Peyer's patch (tissue), 4 donors: ENCODE measurements at regions not wholly inside any gene's neighbourhood (a gene's known extent, or its start where the extent isn't known, plus 50 kb on each side); places are given as distances from the start of the nearest gene placed in this dataset.
"Not testable (repeated sequence)": the region's sequence is repeated elsewhere in the genome, so short reads cannot be mapped to it uniquely, and the experiment has no call there.

Experiments used
- DNase-seq, 3 donors: peaks; one replicate each; pipeline ENCODE4 v3.0.0-alpha.2; 2017 to 2019
- H3K27ac ChIP-seq, 4 donors: fragments of 200-600 bp; sonication (generic); one replicate each; pipeline ENCODE4 v1.5.1; 2016 to 2019
- H3K27me3 ChIP-seq, 2 donors: fragments of 200-600 bp; sonication (generic); one replicate each; pipeline ENCODE4 v1.5.1; 2019
- H3K36me3 ChIP-seq, 3 donors: fragments of 200-600 bp; sonication (generic); one replicate each; pipeline ENCODE4 v1.5.1; 2016 to 2019
- H3K4me1 ChIP-seq, 4 donors: fragments of 200-600 bp; sonication (generic); one replicate each; pipeline ENCODE4 v1.5.1; 2016 to 2019
- H3K4me3 ChIP-seq, 4 donors: fragments of 200-600 bp; sonication (generic); 1 replicate in 3 of 4; 2 replicates in 1 of 4; pipeline ENCODE4 v1.5.1; 2016 to 2019; ENCODE audit warnings: mild to moderate bottlenecking in 1 of 4
- H3K9me3 ChIP-seq, 4 donors: fragments of 200-600 bp; sonication (generic); one replicate each; pipeline ENCODE4 v1.5.1; 2016 to 2019; ENCODE audit warnings: mild to moderate bottlenecking in 1 of 4
- CTCF ChIP-seq, 6 experiments: fragments of 450-650 bp in 4 of 6; fragments of 200-600 bp in 2 of 6; sonication (generic) in 1 of 6; IDR thresholded peaks; one replicate each; pipeline ENCODE4 v1.5.1; 2017 to 2019; ENCODE audit warnings: antibody characterized with exemption in 6 of 6, mild to moderate bottlenecking in 3 of 6, moderate library complexity in 1 of 6
- POLR2A ChIP-seq, 2 donors: fragments of 450-650 bp; IDR thresholded peaks; one replicate each; pipeline ENCODE4 v1.5.1; 2017; ENCODE audit warnings: antibody characterized with exemption in 2 of 2, mild to moderate bottlenecking in 2 of 2, moderate library complexity in 2 of 2

DNA sequence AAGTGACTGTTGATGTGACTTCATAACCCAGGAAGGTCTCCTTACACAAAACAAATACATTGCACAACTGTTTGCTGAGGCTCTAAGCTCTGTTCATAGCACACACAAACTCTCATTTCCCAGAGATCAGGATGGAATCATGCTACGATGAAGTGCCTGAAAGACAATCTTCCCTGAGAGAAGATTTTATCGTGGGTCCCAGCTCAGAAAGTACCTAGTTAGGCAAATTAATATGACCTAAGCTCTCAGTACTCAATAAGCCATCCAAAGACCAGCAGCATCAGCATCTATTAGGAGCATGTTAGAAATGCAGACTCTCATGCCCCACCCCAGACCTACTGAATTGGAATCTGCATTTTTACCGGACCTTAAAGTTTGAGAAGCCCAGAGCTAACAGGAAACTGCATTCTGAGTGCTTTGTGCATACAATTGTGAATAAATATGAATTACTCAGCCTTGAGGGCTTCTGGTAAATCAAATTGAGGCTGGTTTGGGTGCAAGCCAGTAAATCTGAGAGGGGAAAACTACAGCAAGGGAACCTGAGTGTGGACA is 161.5 kb upstream of the C2CD4B start:
- no peak for TF ChIP-seq POLR2A (IDR thresholded peaks at IDR 0.05)
- no peak for TF ChIP-seq CTCF (IDR thresholded peaks at IDR 0.05)
- DNase-seq: no peak
- no peak overlapping the region for H3K27ac ChIP-seq

DNA sequence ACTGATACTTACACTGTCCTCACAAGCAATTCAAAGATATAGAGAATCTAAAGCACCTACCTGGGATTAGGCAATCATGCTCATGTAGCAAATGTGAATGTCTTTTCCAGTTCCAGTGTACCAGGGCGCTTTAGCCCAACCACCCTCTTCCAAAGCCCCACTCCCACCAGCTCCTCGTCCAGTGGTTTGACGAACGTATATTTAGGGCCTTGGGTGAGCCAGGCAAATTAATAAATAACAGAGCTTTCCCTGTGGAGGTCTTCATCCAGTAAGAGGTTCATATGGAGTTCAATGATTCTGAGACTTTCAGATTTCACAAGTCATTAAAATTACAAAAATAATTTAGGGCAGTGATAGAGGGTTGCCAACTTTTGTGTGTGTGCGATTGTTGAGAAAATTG is 162.3 kb upstream of the C2CD4B start:
- Histone ChIP-seq H3K27ac (no peak overlapping the region), H3K4me1 (no peaks in the 10 kb centered on the region), H3K4me3 (no peak overlapping the region), H3K9me3 (no peaks in the 10 kb centered on the region), H3K27me3 (no peaks in the 10 kb centered on the region), H3K36me3 (no peaks in the 10 kb centered on the region)
- TF ChIP-seq POLR2A (IDR thresholded peaks at IDR 0.05) (no peak), CTCF (IDR thresholded peaks at IDR 0.05) (no peak)
- no peak for DNase-seq

More for the DNA sequence above, 161.5 kb upstream of the C2CD4B start:
- no peaks in the 10 kb centered on the region for H3K27me3 ChIP-seq
- H3K4me1 ChIP-seq: no peaks in the 10 kb centered on the region
- H3K9me3 ChIP-seq: no peaks in the 10 kb centered on the region
- no peak overlapping the region for H3K4me3 ChIP-seq
- H3K36me3 ChIP-seq: no peaks in the 10 kb centered on the region

DNA sequence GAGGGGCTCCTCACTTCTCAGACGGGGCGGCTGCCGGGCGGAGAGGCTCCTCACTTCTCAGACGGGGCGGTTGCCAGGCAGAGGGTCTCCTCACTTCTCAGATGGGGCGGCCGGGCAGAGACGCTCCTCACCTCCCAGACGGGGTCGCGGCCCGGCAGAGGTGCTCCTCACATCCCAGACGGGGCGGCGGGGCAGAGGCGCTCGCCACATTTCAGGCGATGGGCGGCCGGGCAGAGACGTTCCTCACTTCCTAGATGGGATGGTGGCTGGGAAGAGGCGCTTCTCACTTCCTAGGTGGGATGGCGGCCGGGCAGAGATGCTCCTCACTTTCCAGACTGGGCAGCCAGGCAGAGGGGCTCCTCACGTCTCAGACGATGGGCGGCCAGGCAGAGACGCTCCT is 167.4 kb upstream of the C2CD4B start:
- H3K27me3 ChIP-seq, H3K27ac ChIP-seq, DNase-seq, H3K4me1 ChIP-seq, H3K36me3 ChIP-seq, H3K9me3 ChIP-seq, H3K4me3 ChIP-seq: not testable (repeated sequence)

- H3K27me3 ChIP-seq: no peaks in the 10 kb centered on the region
- H3K27ac ChIP-seq: no peak overlapping the region
- H3K4me1 ChIP-seq: no peaks in the 10 kb centered on the region
- no peaks in the 10 kb centered on the region for H3K36me3 ChIP-seq
- no peak overlapping the region for H3K4me3 ChIP-seq
- TF ChIP-seq CTCF (IDR thresholded peaks at IDR 0.05): no peak
- no peak for TF ChIP-seq POLR2A (IDR thresholded peaks at IDR 0.05)
- DNase-seq: no peak
- H3K9me3 ChIP-seq: no peaks in the 10 kb centered on the region
Measured at GRCh38 chr15:62334536-62334935, 169.5 kb upstream of the C2CD4B start.

- H3K27ac ChIP-seq: no peak overlapping the region
- no peak for TF ChIP-seq POLR2A (IDR thresholded peaks at IDR 0.05)
- TF ChIP-seq CTCF (IDR thresholded peaks at IDR 0.05): no peak
- no peaks in the 10 kb centered on the region for H3K27me3 ChIP-seq
- DNase-seq: no peak
- no peaks in the 10 kb centered on the region for H3K4me1 ChIP-seq
- no peak overlapping the region for H3K4me3 ChIP-seq
- no peaks in the 10 kb centered on the region for H3K9me3 ChIP-seq
- no peaks in the 10 kb centered on the region for H3K36me3 ChIP-seq
Measured at GRCh38 chr15:62337934-62338333, 172.8 kb upstream of the C2CD4B start.

GRCh38 chr15:62338497-62338896 is 173.4 kb upstream of the C2CD4B start:
- Histone ChIP-seq H3K4me3 (no peak overlapping the region), H3K9me3 (no peaks in the 10 kb centered on the region), H3K4me1 (no peaks in the 10 kb centered on the region), H3K27ac (no peak overlapping the region), H3K27me3 (no peaks in the 10 kb centered on the region), H3K36me3 (no peaks in the 10 kb centered on the region)
- TF ChIP-seq POLR2A (IDR thresholded peaks at IDR 0.05) (no peak), CTCF (IDR thresholded peaks at IDR 0.05) (no peak)
- no peak for DNase-seq
